ENCODE measurements at regions not wholly inside any gene's neighbourhood (a gene's known extent, or its start where the extent isn't known, plus 50 kb on each side); places are given as distances from the start of the nearest gene placed in this dataset.

GRCh38 chr2:236865052-236865451 is 220.6 kb upstream of the COPS8 start:
- H3K18ac ChIP-seq (ENCODE audit: extremely low read depth, low read length) = no peak overlapping the region
- peaks cover 0 to 6% (median 1%) of the 10 kb centered on the region in 4 experiments; a peak in 4 of 7 replicates for H3K4me1 ChIP-seq (replicated peaks in 1 of 4; ENCODE audit: control insufficient read depth in 3 of 4, insufficient read depth in 4 of 4, low read length in 3 of 4)
- H3K23ac ChIP-seq (ENCODE audit: insufficient read length) = no peak overlapping the region
- H3K79me1 ChIP-seq (ENCODE audit: low read depth, low read length) = no peaks in the 10 kb centered on the region
- no peak overlapping the region for H3K14ac ChIP-seq (ENCODE audit: insufficient read length)
- no peak overlapping the region for H2AK5ac ChIP-seq (ENCODE audit: low read depth, low read length)
- no peak overlapping the region for H3K4me3 ChIP-seq (ENCODE audit: extremely low read depth in 1 of 4, insufficient read depth in 2 of 4, low read depth in 3 of 4, low read length in 4 of 4)
- H4K91ac ChIP-seq (replicated peaks; ENCODE audit: insufficient read length, low read length) = no peak overlapping the region
- no peak for TF ChIP-seq ASH2L (IDR thresholded peaks at IDR 0.05; ENCODE audit: low read length)
- no peak for TF ChIP-seq POLR2A (IDR thresholded peaks at IDR 0.05; ENCODE audit: control extremely low read depth in 1 of 2, low read depth in 2 of 2, low read length in 2 of 2)
- no peak for TF ChIP-seq TCF12 (IDR thresholded peaks at IDR 0.05; ENCODE audit: low read depth, low read length)
- no peak for TF ChIP-seq SIX5 (IDR thresholded peaks at IDR 0.05; ENCODE audit: low read depth, low read length)
- TF ChIP-seq CBX5 (IDR thresholded peaks at IDR 0.05; ENCODE audit: low read depth, low read length) = no peak
- no peak overlapping the region for H2BK20ac ChIP-seq (ENCODE audit: low read length)
- H2BK120ac ChIP-seq (replicated peaks; ENCODE audit: low read depth, low read length) = no peak overlapping the region
- DNase-seq (ENCODE audit: low read depth in 1 of 2, low spot score in 2 of 2) (no peak), FAIRE-seq (no peak)
- no peaks in the 10 kb centered on the region for H3K79me2 ChIP-seq (ENCODE audit: control insufficient read depth in 1 of 2, insufficient read depth in 2 of 2, low read length in 2 of 2)
- no peaks in the 10 kb centered on the region for H3K36me3 ChIP-seq (ENCODE audit: control insufficient read depth in 2 of 4, insufficient read depth in 4 of 4, low read length in 3 of 4)
- no peak overlapping the region for H3K4me2 ChIP-seq (ENCODE audit: insufficient read depth in 1 of 2, low read depth in 2 of 2, low read length in 2 of 2)
- 90% methylated on average over 2 of the region's 2 CpGs; no CpG with 5 or more reads in 1 of the 2 experiments for whole genome bisulfite sequencing, 2 experiments (ENCODE audit: extremely low coverage in 1 of 2, insufficient coverage in 1 of 2, insufficient read length in 1 of 2, insufficient replicate concordance in 2 of 2, low coverage in 1 of 2, low lambda C conversion rate in 2 of 2, missing lambda C conversion rate in 1 of 2)
- H3K23me2 ChIP-seq (ENCODE audit: low read depth, low read length) = no peaks in the 10 kb centered on the region
- H2BK15ac ChIP-seq (ENCODE audit: low read length) = no peak overlapping the region
- H3K27me3 ChIP-seq (replicated peaks in 1 of 4; ENCODE audit: control insufficient read depth in 3 of 4, extremely low read depth in 1 of 4, insufficient read depth in 3 of 4, low read length in 3 of 4) = 0 out of 7 replicates have a peak, but pooled peaks cover 0 to 2% (median 0%) of the 10 kb centered on the region in 4 experiments
- peaks cover 10 to 11% of the 10 kb centered on the region in 2 experiments; a peak in 3 of 4 replicates for H3K9me3 ChIP-seq (ENCODE audit: insufficient read depth in 2 of 2, low read depth in 1 of 2, low read length in 1 of 2)
- no peak overlapping the region for H3K9ac ChIP-seq (replicated peaks in 1 of 4; ENCODE audit: extremely low read depth in 1 of 4, low read depth in 3 of 4, low read length in 3 of 4)
- H3K56ac ChIP-seq (replicated peaks; ENCODE audit: insufficient read length, low read depth, low read length) = no peak overlapping the region
- H2AFZ ChIP-seq (ENCODE audit: low read length) = no peak overlapping the region
- H4K8ac ChIP-seq (ENCODE audit: extremely low read depth, insufficient read depth, low read length) = no peak overlapping the region
- POLR2A ChIA-PET (ENCODE audit: partially characterized antibody) = no interaction called here
- no peak overlapping the region for H3K4ac ChIP-seq (replicated peaks; ENCODE audit: insufficient read length, low read depth, low read length)
- H2BK12ac ChIP-seq (ENCODE audit: low read depth, low read length) = no peak overlapping the region
- CTCF ChIA-PET (ENCODE audit: partially characterized antibody) = no interaction called here
- no peak overlapping the region for H4K5ac ChIP-seq (ENCODE audit: insufficient read length, low read depth, low read length)
- no peaks in the 10 kb centered on the region for H4K20me1 ChIP-seq (replicated peaks in 1 of 2; ENCODE audit: control insufficient read depth in 1 of 2, insufficient read depth in 2 of 2, low read length in 2 of 2)
- no peak overlapping the region for H2BK5ac ChIP-seq (ENCODE audit: low read depth, low read length)
- H3K27ac ChIP-seq (ENCODE audit: low read depth, low read length) = no peak overlapping the region

All from H1 (cell line).